ENCODE measurements at regions not wholly inside any gene's neighbourhood (a gene's known extent, or its start where the extent isn't known, plus 50 kb on each side); places are given as distances from the start of the nearest gene placed in this dataset.
"Not testable (repeated sequence)": the region's sequence is repeated elsewhere in the genome, so short reads cannot be mapped to it uniquely, and the experiment has no call there.

GRCh38 chr1:173304529-173305227, 97.5 kb upstream of the TNFSF4 start:
- H3K4me1 ChIP-seq = no peaks in the 10 kb centered on the region
- H3K9me3 ChIP-seq = no peaks in the 10 kb centered on the region
- H3K27ac ChIP-seq = no peak overlapping the region
- no peak overlapping the region for H3K4me3 ChIP-seq
- TF ChIP-seq POLR2A (IDR thresholded peaks at IDR 0.05) (no peak), CTCF (IDR thresholded peaks at IDR 0.05) (no peak)
- no peak for DNase-seq
- intact Hi-C loops (cut with DNase I) = no loop called here
- no peaks in the 10 kb centered on the region for H3K27me3 ChIP-seq
- WGBS, 2 donors = 38 to 77% methylated on average over 1 of the region's 1 CpG
- H3K36me3 ChIP-seq = no peaks in the 10 kb centered on the region

- Histone ChIP-seq H3K27me3 (no peaks in the 10 kb centered on the region), H3K27ac (no peak overlapping the region), H3K36me3 (no peaks in the 10 kb centered on the region), H3K9me3 (no peaks in the 10 kb centered on the region), H3K4me3 (no peak overlapping the region), H3K4me1 (no peaks in the 10 kb centered on the region)
- WGBS, 2 donors = 82 to 89% methylated on average over 1 of the region's 1 CpG
- DNase-seq = no peak
- intact Hi-C loops (cut with DNase I) = no loop called here
- TF ChIP-seq CTCF (IDR thresholded peaks at IDR 0.05) (no peak), POLR2A (IDR thresholded peaks at IDR 0.05) (no peak)
Measured at GRCh38 chr1:173307845-173308244, 100.7 kb upstream of the TNFSF4 start.

- intact Hi-C loops (cut with DNase I) = no loop called here
- 82 to 100% methylated on average over 1 of the region's 1 CpG for WGBS, 2 donors
- DNase-seq = no peak
- Histone ChIP-seq H3K36me3 (no peaks in the 10 kb centered on the region), H3K27ac (no peak overlapping the region), H3K4me3 (no peak overlapping the region), H3K9me3 (no peaks in the 10 kb centered on the region), H3K27me3 (no peaks in the 10 kb centered on the region), H3K4me1 (no peaks in the 10 kb centered on the region)
- TF ChIP-seq POLR2A (IDR thresholded peaks at IDR 0.05) (no peak), CTCF (IDR thresholded peaks at IDR 0.05) (no peak)
Measured at GRCh38 chr1:173314656-173315055, 107.5 kb upstream of the TNFSF4 start.

- Histone ChIP-seq H3K27ac (no peak overlapping the region), H3K4me1 (no peaks in the 10 kb centered on the region), H3K9me3 (no peaks in the 10 kb centered on the region), H3K36me3 (no peaks in the 10 kb centered on the region), H3K4me3 (no peak overlapping the region), H3K27me3 (no peaks in the 10 kb centered on the region)
- 53 to 68% methylated on average over 3 of the region's 3 CpGs for WGBS, 2 donors
- TF ChIP-seq CTCF (IDR thresholded peaks at IDR 0.05) (no peak), POLR2A (IDR thresholded peaks at IDR 0.05) (no peak)
- DNase-seq = no peak
- intact Hi-C loops (cut with DNase I) = no loop called here
Measured at GRCh38 chr1:173315296-173315695, 108.2 kb upstream of the TNFSF4 start.

- Histone ChIP-seq H3K9me3 (no peaks in the 10 kb centered on the region), H3K27ac (no peak overlapping the region), H3K4me3 (no peak overlapping the region), H3K27me3 (no peaks in the 10 kb centered on the region), H3K4me1 (no peaks in the 10 kb centered on the region), H3K36me3 (no peaks in the 10 kb centered on the region)
- no peak for TF ChIP-seq POLR2A (IDR thresholded peaks at IDR 0.05)
- no peak for TF ChIP-seq CTCF (IDR thresholded peaks at IDR 0.05)
- WGBS, 2 donors = 81 to 90% methylated on average over 2 of the region's 2 CpGs
- DNase-seq = no peak
- intact Hi-C loops (cut with DNase I) = no loop called here
Measured at GRCh38 chr1:173318788-173319187, 111.7 kb upstream of the TNFSF4 start.

- H3K9me3 ChIP-seq; H3K36me3 ChIP-seq; H3K4me3 ChIP-seq; H3K4me1 ChIP-seq; H3K27me3 ChIP-seq; H3K27ac ChIP-seq; DNase-seq; intact Hi-C loops (cut with DNase I): not testable (repeated sequence)
- 97 to 100% methylated on average over 2 of the region's 2 CpGs for WGBS, 2 donors
Measured at GRCh38 chr1:173324352-173324751, 117.2 kb upstream of the TNFSF4 start.

- H3K4me3 ChIP-seq; DNase-seq; intact Hi-C loops (cut with DNase I); H3K27me3 ChIP-seq; H3K36me3 ChIP-seq; H3K4me1 ChIP-seq; H3K27ac ChIP-seq; H3K9me3 ChIP-seq: not testable (repeated sequence)
- WGBS, 2 donors = 75 to 82% methylated on average over 3 of the region's 3 CpGs
Measured at GRCh38 chr1:173327987-173328386, 120.9 kb upstream of the TNFSF4 start.
